ENCODE measurements at regions not wholly inside any gene's neighbourhood (a gene's known extent, or its start where the extent isn't known, plus 50 kb on each side); places are given as distances from the start of the nearest gene placed in this dataset.

DNA sequence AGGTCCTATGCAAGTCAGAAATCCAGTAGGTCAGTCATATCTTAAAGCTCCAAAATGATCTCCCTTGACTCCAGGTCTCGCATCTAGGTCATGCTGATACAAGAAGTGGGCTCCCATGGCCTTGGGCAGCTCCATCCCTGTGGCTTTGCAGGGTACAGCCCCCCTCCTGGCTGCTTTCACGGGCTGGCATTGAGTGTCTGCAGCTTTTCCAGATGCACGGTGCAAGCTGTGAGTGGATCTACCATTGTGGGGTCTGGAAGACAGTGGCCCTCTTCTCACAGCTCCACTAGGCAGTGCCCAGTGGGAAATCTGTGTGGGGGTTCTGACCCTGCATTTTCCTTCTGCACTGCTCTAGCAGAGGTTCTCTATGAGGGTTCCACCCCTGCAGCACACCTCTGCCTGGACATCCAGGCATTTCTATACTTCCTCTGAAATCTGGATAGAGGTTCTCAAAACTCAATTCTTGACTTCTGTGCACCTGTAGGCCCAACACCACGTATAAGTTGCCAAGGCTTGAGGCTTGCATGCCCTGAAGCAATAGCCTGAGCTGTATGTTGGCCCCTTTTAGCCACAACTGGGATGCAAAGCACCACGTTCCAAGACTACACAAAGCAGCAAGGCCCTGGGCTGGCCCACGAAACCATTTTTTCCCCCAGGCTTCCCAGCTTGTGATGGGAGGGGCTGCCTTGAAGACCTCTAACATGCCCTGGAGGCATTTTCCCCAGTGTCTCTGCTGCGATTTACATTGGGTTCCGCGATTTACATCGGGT, 472.7 kb downstream of the NPHP4 start:
- DNase-seq: no peak

DNA sequence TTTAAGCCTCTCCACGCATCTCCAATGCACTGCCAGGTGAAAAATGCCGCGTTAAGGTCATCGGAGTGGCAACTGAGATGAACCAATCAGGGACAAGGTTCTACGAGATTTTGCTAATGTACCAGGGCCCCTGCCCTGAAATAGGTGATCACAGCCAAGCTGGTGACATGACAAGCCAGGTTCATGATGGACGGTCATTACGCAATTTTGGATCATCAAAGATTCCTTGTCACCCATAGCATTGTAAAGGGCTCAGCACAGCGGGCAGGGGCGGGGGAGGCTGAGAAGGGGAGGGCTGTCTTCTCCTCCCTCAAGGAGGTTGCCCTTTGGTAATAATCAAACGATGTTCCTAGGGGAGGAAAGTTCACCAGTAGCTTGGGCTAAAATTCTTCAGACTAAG, 475.5 kb downstream of the NPHP4 start:
- DNase-seq: no peak

DNA sequence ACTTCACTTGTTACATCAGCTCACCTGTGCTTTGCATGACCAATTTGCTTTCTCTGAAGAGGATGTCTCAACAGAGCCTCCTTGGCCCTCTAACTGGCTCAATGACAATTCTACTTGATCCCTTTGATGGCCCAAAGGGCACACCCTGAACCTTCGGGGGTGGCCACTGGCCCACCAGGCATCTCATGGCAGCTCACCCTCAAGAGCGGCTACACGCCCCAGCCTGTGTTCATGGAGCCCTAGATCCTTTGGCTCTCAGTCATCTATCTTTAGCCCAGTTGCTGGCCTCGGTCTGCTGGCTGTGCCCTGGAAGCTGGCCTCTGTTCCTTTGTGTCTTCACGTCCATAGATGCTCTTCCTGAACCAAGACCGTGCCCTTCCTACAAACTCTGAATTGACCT, 476.7 kb downstream of the NPHP4 start:
- no peak for DNase-seq

DNA sequence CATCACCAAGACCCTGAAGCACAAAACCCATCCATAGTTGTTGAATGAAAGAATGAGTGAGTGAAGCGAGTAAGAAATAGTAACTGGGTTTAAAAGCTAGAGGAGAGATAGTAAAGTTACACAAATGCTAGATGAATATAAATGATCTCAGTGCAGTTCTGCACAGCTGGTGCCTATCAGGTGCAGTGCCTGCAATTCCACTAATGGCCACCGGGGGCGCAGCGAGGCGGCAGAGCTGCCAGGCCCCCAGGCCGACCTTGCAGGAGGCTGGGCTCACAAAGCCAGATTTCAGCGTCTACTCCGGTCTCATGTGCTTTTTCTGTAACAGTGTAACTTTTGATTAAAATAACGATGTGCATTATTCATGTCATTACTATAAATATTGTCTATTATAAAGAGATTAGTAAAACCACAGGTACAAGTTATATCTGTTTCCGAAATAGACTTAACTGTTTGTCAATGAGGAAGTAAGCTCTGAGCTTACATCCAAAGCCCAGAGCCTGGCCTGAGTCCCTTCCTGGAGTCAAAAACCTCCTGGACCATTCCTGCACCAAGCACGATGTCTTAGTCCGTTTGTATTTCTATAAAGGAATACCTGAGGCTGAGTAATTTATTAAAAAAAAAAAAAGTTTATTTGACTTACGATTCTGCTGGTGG, 477.6 kb downstream of the NPHP4 start:
- DNase-seq: peak; percentile 44

DNA sequence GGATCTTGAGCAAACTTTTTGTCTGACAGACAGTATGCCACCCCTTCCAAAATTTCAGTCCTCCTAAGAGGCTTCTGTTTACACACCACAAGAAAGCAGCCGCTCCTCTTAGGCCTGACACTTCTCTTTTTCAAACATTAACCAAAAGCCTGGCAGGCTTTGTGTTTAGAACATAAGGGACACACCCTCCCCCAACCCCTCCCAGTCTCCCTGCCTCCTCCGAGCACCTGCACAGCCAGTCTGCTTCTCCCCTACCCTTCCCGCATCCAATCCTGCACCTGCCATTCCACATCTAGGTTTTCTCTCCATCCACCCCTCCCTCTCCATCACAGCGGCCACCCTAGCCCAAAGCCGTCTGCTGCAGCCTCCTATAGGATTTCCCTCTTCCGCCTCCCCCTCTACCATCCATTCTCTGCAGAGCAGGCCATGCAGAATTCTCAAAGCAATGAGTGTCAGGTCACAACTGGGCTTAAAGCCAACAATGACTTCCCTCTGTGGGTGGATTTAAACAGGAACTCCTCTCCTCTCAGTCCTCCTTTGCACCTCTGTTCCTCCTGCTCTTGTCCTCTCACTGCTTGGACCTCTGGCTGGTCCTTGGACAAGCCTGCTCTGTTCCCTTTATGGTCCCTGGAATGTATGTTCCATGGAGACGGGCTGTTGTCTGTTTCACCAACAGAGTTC, 478.2 kb downstream of the NPHP4 start:
- peak; percentile 55 for DNase-seq

DNA sequence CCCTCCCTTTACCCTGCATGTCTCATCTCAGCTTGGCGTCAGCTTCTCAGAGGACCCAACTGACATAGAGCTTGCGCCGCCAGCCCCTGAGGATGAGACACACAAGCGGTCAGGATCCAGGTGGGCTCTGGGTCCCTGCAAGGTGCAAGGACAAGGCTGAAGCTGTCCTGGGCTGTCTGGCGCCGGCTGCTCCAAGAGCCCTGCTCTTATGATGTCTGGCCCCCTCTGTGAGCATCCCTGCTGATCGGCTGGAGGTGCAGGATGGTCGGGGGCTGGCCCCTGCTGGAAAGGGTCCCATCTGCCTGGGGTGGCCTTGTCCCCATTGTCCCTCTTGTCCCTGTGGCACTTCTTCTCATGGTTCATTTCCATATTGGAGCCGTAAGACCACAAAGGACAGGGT, 479.0 kb downstream of the NPHP4 start:
- DNase-seq: no peak

DNA sequence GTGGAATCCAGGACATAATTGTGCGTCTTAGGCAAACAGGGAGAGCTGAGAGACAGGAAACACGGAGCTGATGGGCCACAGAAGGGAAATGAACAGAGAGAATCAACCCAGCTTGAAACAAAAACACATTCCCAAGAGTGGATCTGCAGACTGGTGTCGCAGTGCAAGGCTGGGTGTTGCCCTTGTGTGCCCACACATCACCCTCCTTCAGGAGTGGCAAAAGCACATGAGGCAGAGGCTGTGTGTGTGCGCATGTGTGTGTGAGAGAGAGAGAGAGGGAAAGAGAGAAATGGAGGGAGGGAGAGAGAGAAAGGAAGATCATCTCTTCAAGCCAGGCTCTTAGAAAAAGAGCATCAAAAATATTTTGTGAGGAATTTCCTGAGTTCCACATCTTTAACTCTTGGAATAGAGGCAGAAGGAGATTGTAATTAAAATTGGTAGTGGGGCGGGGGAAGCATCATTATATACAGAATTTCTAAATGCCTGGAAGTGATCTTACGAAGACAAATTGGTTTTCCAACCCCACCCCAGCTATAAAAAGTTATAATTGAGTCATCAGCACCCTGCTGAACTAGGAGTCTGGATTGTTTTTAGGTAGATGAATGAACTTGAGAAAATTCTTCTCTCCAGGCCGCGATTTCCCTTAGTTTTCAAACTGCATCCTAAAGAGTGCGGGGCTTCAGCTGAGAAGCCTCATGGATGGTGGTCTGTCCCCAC, 480.7 kb downstream of the NPHP4 start:
- no peak for DNase-seq

DNA sequence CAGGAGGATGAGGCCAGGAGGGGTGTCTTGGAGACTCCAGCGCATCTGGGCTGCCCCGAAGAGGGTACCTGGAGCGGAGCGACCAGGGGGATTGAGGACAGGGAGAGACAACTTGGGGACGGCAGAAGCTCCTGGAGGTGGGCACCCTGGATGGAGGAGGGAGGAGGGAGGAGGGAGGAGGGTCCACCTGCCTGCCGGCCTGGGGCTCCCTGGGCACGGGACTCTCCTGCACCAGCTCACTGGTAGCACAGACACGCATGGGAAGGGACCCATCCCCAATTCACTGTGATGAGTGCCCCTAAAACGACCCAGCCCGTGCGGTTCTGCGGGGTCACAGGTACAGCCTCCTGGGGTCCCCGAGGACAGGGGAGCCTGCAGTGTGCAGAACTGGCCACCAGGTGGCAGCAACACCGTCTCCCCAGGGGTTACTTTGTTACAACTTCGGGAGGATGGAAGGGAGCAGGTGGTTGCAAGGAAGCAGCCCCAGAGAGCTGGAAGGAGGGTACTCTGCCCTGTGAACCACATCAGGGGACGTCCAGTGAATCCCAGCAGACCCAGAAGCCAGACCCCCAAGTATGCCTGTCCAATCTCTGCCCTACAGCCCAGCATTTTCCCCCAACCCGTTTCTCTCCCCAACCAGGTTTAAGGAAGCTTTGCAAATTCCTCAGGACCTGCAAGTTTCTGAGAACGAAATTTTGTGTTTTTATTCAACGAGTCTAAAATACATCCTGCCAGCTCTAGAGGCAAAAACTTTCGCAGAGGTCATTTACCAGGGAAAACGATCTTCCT, 482.4 kb downstream of the NPHP4 start:
- DNase-seq: no peak

DNA sequence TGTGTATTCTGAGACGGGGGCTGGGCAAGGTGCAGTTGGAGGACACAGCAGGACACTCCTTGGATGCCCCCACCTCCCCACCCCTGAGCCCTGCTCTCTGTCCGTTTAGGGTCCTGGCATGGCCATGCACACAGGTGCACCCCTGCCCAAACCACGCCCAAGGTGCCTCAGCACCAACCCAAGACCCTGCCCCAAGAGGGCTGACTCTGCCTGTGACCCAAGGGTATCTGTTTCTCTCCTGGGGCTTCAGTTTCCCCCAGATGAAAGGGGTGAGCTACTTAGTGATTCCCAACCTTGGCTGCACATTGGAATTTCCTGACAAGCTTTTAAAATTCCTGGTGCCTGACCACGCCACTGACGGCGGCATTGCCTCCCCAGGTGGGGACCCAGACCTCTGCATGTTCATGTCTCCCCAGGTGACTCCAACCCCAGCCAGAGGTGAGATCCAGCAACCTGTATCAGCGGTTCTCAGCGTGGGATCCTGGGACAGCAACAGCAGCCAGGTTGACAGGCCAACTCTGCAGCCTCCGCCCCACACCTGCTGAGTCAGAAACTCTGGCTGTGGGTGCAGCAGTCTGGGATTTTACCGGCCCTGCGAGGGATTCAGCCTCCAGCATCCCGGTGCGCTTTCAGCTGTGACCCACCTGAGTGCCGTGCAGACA, 483.4 kb downstream of the NPHP4 start:
- no peak for DNase-seq

DNA sequence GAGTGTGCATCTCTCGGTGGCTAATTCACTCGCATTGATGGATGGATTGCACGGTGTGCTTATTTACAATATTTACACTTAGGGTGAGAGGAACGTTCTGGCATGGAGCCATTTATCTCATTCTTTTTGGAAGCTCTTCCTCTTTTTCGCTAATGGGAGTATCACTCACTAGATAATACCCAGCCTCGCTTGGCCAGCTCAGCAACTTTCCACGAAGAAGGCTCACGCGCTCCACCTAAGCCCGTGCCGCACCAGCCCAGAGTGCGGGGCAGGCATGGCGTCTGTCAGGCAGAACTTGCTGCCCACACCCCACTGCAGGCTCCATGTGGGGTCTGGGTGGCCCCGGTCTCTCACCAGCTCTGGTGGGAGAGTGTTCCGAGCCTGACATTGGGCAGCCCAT, 484.9 kb downstream of the NPHP4 start:
- DNase-seq: no peak

DNA sequence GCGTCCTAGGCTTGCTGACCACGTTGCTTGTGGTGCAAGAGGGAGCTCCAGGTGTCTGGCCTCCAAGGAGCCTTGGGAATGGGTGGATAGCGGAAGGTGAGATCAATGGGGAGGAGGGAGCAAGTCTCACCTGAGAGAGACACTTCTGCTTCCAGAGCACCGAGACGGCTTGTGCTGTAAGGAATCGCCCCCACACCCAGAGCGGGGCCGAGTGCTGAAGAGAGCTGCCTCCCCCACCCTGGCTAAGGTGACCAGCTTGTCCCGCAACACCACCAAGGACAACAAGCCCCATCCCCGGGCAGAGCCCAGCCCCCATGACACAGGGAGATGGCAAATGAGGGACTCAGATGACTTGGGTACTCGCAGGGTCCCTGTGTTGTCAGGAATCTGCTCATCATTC, 485.6 kb downstream of the NPHP4 start:
- DNase-seq: no peak

DNA sequence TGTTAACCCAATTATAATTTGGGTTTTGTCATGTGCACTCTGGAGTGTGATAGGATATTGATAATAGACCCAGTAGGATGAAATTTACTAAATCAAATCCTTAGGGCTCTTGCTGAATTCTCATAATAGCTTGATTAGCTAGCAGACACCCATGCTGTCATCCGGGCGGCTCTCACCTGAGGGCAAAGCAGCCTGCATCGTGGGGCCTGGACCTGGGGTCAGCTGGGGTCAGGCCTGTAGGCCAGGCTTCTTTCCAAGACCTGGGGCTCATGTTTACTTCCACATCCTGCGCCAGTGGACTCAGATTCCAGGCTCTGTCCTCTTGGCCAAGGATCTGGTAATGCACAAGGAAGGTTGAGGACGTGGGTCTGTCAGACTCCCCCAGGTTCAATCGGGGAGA, 486.3 kb downstream of the NPHP4 start:
- no peak for DNase-seq

DNA sequence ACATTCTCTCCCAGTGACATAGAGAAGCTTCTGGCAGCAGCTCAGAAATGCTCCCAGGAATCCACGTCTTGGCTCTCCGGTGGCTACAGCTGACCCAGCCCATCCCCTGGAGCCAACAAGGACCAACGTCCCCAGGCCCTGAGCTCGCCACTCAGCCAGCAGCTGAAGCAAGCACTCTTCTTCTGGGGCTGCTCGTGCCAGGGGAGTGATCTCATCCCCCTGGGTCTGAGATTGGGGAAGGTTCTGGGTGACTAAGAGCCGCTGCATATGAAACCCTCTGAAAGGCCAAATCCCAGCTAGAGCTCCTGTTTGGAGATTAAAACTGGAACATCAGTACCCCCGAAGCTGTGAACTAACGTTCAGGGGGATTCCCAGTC, 487.9 kb downstream of the NPHP4 start:
- no peak for DNase-seq

DNA sequence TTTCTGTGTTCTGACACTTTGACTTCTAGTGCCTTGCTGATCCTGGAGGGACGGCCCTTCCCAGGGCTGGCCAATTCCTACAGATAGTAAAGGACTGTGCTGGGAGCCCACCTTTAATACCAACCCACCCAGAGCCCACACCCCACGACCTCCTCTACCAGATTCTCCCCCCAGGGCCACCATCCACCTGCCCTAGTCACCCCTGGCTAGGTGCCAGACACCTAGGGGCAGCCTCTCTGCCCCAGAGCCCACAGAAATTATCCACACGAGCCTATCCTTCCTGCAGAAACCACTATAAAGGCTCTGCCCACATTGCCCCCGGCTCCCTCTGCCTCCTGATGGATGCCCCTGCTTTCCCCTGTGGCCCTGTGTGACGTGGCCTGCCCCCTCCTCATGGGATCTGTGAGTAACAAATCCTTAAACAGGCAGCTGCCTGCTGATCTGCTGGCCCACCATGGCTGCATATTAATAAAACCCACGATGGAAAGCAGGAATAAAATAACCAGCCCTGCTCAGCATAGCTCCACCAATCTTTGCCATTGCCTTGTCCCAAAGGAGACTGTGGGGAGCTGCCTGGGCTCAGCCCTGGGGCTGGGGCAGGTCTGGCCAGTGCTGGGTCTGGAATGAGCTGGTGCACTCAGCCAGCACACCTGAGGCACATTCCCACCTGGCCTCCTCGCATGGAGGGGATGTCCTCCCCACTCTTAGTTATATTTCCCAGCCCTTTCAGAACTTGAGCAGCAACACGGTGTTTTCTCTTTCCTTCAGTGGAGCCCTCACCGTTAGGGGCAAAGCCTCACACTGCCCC, 488.5 kb downstream of the NPHP4 start:
- DNase-seq: no peak

DNA sequence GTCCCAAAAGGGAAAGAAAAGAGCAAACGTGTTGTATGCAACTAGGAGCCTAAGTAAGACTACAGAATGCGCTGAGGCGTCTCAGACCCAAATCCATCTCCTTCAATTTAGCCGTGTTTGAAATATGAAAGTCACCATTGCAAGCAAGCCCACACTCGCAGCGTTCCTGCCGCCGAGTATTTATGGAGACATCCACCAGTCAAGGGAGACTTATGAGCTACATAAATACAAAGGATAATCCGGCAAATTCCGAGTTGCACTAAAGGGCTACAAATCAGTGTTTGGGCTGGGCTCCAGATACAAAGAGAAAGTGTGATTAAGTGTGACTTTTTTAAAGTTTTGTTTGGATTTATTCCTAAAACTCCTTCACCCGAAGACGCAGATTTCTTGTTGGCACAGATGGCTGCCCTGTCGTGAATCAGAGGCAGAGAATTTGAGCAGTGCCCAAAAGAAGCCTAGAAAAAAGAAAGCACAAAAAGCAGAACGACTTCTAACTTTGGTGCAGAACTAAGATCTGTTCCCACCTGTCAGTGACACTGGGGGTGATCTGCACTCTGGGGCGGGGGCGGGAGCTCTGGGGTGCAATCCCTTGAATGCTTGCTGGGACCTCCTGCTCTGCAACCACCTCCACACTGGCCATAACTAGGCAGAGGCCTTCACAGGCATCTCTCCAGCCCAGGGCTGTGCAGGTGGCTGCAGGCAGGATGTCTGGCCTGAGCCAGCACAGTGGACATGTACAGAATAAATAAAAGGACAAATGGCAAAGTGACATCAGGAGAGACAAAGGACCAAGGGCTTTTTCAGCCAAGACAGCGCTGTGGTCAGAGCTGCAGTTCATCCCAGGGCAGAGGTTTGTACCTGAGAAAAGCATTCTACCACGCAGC, 489.7 kb downstream of the NPHP4 start:
- DNase-seq: no peak

DNA sequence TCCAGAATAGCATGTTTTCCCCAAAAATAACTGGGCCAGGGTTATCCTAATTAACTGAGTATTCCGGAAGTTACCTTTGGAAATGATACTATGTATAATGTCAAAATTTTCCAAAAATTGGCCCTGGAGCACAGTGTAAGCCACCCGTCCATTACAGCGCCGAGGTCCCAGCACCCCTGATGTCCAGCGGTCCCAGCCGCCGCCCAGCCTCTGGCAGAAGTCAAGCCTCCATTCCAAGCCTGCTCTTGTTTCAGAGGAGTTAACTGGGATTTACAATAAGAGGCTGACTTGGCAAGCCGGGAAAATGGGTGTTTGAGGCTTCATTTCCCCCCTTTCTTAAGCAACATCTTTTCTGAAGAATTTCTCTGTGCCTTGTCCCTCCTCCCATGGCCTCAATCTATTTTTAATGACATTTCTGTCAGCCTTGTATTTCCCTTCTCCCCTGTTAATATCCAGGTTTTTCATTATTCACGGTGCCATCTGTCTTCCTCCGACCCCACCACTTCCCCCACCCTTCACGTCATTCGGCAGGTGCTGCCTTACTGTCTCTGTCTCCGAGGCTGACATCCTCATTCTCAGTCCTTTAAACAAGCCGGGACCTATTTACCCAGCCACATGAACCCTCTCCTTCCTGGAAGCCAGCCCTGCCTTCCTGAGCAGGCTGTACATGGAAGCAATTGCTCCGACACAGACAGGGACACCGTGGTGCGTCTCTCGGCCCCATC, 490.9 kb downstream of the NPHP4 start:
- no peak for DNase-seq

DNA sequence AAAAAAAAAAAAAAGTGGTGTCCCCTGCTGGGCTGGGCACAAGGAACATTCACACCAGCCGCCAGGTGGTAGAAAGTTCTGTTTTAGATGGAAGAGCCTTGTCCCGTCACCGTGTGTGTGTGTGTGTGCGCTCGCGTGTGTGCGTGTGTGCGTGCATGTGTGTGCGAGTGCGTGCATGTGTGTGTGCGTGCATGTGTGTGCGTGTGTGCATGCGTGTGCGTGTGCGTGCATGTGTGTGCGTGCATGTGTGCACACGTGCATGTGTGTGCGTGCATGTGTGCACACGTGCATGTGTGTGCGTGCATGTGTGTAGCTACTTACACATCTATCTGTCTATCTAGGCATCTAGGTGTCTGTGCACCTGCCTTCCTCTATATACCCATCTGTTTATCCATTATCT, 491.7 kb downstream of the NPHP4 start:
- no peak for DNase-seq

DNA sequence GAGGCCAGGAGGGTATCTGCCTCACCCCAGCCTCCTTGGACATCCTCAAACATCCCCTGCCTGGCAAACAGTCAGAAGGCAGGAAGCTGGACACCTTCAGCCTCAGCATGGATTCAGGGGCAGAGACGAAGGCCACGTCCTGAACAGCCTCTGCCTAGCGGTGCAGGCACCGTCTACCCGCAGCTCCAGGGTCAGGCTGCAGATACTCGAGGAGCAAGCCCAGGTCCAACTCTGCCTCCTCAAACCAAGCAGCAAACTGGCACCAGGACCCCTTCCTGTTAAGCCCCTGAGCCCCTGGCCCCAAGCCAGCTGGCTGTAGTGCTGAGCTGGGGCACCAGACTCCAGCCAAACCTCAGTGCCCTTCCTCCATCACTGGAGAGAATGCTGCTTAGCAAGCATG, 494.7 kb downstream of the NPHP4 start:
- no peak for DNase-seq

Data from left kidney (tissue), 1 donor.